Muscle of arm (tissue), 1 donor: ENCODE measurements at regions not wholly inside any gene's neighbourhood (a gene's known extent, or its start where the extent isn't known, plus 50 kb on each side); places are given as distances from the start of the nearest gene placed in this dataset.
"Not testable (repeated sequence)": the region's sequence is repeated elsewhere in the genome, so short reads cannot be mapped to it uniquely, and the experiment has no call there.

Source experiments
- DNase-seq: peaks from one replicate; pipeline ENCODE4 v3.0.0-alpha.2; 2013

DNA sequence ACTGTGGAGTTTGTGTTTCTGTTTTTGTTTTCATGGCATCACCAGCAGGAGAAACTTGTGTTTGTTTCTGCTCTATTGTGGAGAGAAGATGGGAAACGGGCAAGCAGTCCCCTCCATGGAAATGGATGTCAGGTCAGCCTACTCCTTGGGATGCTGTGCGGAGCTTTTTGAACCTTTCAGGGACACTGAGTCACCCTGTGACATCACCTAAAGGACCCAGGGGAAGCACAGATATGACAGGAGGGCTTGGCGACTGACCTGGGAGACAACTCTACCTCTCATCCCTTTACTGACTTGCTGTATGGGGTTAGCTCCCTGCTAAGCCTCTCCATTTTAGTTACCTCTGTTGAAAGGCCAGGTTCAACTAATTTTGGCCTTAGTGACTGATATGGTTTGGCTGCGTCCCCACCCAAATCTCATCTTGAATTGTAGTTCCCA is 706.9 kb upstream of the TMEM132C start:
- no peak for DNase-seq

DNA sequence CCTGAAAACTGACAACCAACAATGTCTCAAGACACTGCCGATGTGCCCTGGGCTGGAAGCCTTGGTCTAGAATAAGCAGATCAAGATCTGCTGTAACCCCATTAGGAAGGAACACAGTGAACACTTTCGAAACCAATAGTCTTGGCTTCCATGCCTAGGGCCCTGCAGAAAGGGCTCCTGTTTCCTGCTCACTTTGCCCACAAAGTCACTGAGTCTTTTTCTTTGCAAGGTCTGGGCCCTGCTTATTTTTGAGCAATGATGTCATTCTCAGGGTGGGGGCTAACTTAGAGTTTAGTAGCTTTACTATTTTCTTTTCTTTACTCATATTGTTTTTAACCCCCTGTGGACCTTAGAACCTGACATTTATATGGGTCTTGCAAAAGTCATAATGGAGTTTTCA is 704.2 kb upstream of the TMEM132C start:
- no peak for DNase-seq

DNA sequence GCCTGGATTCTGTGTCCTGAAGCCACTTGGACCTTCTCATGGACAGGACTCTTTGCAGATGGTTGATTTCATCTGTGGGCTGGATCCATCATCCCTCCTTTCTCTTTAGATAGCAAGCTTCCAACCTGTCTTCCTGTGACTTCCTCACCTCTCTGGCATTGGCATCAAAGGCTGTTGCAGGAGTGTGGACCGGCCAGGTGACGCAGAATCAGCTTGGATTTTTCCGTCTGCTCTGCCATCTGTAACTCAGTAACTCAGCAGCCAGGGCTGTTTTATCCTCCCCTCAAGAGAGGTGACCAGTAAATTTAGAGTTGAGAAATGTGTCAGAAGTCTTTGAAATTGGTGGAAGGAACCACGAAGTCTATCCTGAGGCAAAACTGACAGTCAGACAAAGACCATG is 701.7 kb upstream of the TMEM132C start:
- DNase-seq, result no peak

DNA sequence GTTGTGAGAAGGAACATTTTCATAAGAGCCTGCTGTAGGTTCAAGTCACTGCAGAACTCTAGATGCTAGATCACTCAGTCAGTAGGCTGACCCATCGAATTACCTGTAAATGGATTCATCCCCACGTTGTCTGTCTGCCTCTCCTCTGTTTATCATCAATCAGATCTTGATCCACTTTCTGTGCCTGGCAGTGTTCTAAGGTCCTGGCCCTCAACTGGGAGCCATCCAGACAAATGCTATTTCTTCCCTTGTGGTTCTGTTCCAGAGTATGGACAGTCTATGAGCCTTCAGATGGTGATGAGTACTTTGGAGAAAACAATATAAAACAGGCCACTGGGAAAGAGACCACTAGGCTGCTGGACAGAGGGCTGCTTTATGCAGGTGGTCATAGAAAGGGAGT is 699.4 kb upstream of the TMEM132C start:
- DNase-seq, result no peak

DNA sequence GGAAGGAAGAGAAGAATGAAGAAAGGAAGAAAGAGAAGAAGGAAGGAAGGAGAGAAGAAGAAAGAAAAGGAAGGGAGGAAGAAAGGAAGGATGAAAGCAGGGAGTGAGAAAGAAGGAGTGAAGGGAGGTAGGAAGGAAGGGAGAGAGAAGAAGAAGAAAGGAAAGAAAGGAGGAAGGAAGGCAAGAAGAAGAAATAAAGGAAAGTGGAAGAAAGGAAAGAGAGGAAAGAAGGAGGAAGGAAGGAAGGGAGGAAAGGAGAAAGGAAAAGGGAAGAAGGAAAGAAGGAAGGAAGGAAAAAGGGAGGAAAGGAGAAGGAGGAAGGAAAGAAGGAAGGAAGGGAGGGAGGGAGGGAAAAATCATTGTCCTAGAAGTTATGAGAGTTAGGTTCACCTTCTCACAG is 696.6 kb upstream of the TMEM132C start:
- no peak for DNase-seq

DNA sequence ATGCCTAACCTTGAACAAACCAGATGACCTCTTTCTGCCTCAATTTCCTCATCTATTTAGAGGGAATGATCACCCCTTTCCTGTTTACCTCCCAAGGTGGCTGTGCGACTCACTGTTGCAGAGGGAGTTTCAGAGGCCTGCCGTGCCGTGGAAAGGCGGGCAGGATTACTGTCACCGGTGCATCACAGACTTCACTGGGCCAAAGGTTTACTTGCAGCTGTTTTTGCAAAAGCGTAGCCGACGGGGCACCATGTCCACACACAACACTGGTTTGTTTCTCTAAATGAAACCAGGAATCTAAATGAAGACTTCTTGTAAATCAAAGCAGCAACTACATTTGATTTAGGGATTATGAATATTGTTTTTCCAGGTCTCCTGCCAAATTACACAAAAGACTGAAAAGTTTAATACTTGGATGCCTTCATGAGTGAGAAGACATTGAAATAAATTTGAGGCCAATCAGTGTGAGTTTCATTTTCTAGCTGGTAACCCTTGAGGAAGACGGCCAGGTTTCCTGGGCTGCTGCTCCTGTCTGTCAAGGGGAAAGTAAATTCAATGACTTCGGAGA is 696.1 kb upstream of the TMEM132C start:
- no peak for DNase-seq

- DNase-seq, result no peak
These were observed 695.4 kb upstream of the TMEM132C start for GRCh38 chr12:127571578-127571977.

- DNase-seq, result no peak
These were observed 687.5 kb upstream of the TMEM132C start for GRCh38 chr12:127579446-127579845.

DNA sequence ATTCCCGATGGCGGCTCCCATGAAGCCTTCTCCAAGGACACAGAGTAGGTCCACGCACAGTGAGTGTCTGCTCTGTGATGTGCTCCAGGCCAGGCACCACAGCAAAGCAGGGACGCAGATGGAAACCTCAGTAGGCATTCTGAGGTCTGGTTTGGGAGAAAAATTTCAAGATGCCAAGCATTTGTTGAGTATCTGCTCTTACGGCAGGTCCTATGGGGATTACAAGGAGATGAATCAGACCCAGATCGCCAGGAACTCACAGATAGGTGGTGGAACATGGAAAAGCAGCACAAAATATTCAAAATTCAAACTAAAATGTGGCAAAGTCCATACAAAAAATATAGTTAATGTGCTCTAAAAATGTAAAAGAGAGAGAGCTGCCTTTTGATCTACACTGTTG is 684.9 kb upstream of the TMEM132C start:
- no peak for DNase-seq

- no peak for DNase-seq
These were observed 683.9 kb upstream of the TMEM132C start for GRCh38 chr12:127583041-127583440.

DNA sequence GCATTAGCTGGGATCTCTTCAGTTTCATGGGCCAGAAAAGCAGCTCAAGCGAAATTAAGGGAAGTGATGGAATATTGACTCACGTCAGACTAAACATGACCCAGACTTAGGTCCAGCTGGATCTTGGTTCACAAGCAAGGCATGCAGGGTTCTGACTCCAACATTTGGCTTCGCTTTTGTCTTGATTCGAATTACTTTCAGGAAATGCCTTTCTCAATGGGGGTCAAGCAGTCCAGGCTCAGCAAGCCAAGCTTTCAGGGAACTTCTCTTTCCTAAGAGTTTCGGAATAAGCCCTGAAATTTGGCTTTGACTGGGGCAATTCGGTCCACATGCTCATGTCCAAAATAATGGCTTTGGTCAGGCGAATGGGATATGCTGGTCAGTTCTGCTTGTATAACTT is 678.7 kb upstream of the TMEM132C start:
- DNase-seq, result peak; percentile 20

DNA sequence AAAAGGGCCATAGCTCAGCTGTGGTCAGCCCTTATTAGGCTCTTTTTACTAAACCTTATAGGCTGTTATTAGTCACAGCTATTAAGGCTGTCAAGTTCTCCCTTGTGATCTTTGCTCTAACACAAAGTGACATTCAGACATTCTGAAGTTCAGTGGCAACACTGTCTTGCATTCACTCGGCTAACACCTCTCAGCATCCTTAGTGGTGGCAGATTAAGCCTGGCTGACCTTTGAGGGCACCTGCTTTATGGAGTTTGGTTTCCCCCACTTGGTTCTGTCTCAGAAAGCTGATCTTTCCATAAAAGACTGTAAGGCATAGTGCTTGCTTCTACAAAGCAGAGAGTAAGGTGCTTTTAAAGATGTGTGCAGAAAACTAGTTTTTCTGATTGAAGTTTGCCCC is 677.4 kb upstream of the TMEM132C start:
- no peak for DNase-seq

DNA sequence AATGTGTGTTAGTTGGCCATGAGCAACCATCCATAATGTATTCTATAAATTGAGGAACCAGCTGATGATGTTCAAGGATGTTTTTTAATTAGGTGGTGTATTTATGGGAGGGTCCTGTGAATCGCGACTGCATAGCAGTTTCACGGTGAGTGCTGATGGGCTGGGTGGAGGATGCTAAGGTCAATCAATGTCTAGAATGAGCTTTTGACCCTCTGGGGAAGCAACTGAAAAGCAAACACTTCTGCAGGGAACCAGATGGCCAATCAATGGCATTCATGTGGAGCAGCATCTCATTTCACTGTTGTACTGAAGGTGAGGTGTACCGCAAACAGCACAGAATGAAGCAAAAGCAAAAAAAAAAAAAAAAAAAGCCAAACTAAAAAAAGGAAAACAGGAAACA is 676.1 kb upstream of the TMEM132C start:
- DNase-seq, result no peak

DNA sequence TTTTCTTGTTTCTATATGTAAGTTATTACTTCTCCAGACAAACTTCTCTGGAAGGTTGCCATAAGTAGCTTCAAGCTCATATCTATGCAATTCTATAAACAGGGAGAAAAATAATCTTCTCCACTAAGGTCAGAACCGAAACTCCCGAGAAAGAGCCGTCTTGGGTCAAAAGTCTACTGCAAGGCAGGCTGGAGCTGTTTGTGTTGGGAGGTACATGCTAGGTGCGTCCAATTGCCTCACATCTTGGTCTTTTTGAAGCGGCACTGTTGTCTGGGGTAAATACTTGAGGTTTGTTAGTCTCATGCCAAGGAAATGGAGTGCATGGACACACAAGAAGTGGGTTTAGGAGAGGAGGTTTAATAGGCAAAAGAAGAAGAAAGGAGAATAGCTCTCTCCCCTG is 674.7 kb upstream of the TMEM132C start:
- DNase-seq, result no peak

DNA sequence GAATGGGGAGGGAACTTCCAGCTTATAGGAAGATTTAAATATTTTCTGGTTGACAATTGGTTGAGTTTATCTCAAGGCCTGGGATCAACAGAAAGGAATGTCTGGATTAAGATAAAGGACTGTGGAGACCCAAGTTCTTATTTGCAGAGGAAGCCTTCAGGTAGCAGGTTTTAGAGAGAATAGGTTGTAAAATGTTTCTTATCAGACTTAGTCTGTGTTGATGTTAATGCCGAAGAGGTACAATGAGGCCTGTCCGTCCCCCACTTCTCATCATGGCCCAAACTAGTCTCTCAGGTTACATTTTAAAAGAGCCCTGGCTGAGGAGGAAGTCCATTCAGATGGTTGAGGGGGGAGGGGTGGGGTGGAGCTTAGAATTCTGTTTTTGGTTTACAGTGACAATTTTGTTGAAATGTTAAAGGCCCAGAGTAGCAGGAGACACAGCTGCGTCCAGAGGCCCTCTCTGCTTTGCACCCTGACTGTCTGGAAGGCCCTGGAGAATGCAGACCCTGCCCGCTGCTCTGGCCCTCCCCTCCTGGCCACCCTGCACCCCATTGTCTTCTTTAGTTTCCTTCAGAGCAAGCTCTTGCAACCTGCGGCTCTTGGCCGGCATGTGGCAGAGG is 672.5 kb upstream of the TMEM132C start:
- DNase-seq, result no peak

GRCh38 chr12:127595506-127595905 is 671.5 kb upstream of the TMEM132C start:
- DNase-seq, result no peak

DNA sequence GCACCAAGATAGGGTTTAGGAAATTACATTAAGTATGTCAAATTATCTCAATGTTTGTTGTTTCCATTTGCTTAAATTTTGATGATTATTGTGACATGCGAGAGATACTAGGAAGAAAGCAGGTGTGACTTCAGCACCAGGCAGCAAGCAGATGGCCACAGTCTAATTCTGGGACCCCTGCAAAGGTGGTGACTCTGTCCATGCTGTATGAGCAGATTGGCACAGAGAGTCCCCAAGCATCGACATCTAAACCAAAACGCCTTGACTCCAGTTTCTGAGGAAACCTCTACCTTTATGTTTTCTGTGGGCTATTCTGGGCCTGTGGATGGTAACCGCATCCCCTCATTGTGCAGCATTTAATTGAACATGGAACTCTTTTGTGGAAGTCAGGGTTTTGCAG is 670.1 kb upstream of the TMEM132C start:
- DNase-seq, result no peak

DNA sequence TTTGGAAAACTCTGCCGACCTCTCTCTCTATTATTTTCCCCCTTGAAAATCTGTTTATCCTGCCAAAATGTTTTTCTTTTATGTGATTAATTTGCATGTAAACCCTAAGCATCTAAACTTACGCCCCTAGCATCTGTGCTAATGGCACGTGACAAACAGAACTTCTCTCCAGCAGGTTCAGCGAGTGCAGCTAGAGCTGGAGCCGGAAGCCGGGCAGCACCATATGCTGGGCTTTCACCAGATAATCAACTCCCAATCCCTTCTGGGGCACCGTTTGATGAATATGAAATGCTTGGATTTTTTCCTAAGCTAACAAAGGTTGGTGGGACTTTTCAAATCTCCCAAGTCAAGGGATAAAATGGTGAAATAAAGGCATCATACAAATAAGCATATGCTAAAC is 667.5 kb upstream of the TMEM132C start:
- DNase-seq, result no peak

DNA sequence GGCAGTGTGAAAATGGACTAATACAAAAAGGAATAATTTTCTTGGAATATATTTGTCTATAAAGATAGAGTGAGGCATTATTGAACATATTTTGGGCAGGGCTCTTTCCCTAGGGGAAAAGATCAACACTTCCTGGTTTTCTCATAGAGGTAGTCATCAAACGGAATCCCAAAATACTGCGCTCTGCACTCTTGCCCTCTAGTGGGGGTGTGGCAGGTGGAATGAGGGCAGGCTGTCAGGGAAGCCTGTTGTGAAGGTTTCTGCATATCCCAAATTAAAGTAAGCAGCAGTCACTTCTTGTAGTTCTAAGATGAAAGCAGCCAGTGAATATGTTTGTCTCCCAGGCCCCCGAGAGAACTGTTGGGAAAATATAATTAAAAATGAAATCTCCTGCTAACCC is 666.8 kb upstream of the TMEM132C start:
- DNase-seq, result no peak

- no peak for DNase-seq
These were observed 660.4 kb upstream of the TMEM132C start for GRCh38 chr12:127606476-127607015.

DNA sequence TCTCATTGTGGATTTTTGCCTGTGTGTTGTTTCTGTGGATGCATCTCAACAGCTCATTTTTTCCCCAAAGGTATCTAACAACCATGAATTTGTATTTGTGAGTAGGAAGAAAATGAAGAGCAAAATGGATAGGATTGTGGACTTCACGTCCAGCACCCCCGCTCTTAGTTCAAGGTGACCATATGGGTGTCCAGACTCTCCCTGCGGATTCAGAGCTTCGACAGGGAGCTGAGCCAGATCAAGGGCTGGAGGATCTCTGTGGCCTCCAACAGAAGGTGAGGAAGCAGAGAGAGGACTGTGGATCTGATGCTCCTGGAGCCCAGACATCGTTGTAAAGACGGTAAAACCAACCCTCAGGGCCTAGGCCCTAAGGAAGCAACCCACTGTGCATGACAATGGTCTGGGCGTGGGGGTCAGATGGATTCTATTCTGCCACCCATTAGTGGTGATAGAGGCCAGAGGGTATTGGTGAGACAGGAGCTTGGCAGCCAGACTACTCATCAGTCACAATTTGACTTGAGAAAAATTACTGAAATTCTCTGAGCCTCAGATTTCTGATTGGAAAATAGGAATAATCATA is 659.7 kb upstream of the TMEM132C start:
- no peak for DNase-seq

- DNase-seq, result not testable (repeated sequence)
These were observed 658.6 kb upstream of the TMEM132C start for GRCh38 chr12:127608359-127608758.

DNA sequence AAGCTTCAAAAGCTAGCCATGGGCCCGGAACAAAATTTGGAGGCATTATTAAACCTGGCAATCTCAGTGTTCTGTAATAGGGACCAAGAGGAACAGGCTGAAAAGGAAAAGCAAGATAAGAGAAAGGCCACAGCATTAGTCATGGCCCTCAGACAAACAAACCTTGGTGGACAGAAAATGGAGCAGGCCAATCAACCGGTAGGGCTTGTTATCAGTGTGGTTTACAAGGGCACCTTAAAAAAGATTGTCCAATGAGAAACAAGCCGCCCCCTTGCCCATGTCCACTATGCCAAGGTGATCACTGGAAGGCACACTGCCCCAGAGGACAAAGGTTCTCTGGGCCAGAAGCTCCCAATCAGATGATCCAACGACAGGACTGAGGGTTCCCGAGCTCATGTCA is 653.9 kb upstream of the TMEM132C start:
- DNase-seq, result no peak
